SK-N-SH (cell line): ENCODE measurements at regions not wholly inside any gene's neighbourhood (a gene's known extent, or its start where the extent isn't known, plus 50 kb on each side); places are given as distances from the start of the nearest gene placed in this dataset.

ENCODE experiments used
- CTCF ChIA-PET: fragments of 300-600, 350-600 bp; formaldehyde crosslinking; extraction: SDS; loops from one replicate; lab custom pipeline; 2021; lab: Yijun Ruan, JAX
- POLR2A ChIA-PET: fragments of 350-600 bp; sonication (Branson Sonifier 250); formaldehyde crosslinking; extraction: SDS; loops from one replicate; lab custom pipeline; 2020; ENCODE audit warnings: antibody characterized with exemption, inconsistent platforms; lab: Yijun Ruan, JAX
- DNase-seq: peaks from one replicate; pipeline ENCODE4 v3.0.0; 2012
- H2AFZ ChIP-seq: fragments of 200-600 bp; sonication (generic); 2 replicates; pipeline ENCODE4 v1.8.1; 2016; ENCODE audit warnings: antibody characterized with exemption, mild to moderate bottlenecking, low read depth
- H3F3A ChIP-seq: fragments of 200-600 bp; sonication (generic); replicated peaks from 2 replicates; pipeline ENCODE3; 2016; ENCODE audit warnings: antibody characterized with exemption, mild to moderate bottlenecking; ENCODE audit not compliant: insufficient read depth
- H3K27ac ChIP-seq, 2 experiments: fragments of 200-500 bp in 1 of 2; fragments of 200-600 bp in 1 of 2; sonication (Bioruptor generic) in 1 of 2; sonication (generic), shearing (Covaris generic) in 1 of 2; 2 replicates each; pipeline versions ENCODE4 v1.5.1 to v1.6.1; 2014 to 2016; ENCODE audit warnings: low read depth in 2 of 2, inconsistent platforms in 1 of 2, low read length in 1 of 2, mild to moderate bottlenecking in 1 of 2, mixed read lengths in 1 of 2
- H3K27me3 ChIP-seq: fragments of 200-600 bp; sonication (generic), shearing (Covaris generic); 2 replicates; pipeline ENCODE4 v1.6.1; 2016; ENCODE audit warnings: mixed run types; ENCODE audit not compliant: insufficient read depth
- H3K36me3 ChIP-seq, 2 experiments: fragments of 200-500 bp in 1 of 2; fragments of 200-600 bp in 1 of 2; sonication (Bioruptor generic) in 1 of 2; sonication (generic) in 1 of 2; replicated peaks in 1 of 2; 2 replicates each; pipeline versions ENCODE3 to v1.5.1; 2014 to 2016; ENCODE audit warnings: low read length in 1 of 2, mild to moderate bottlenecking in 1 of 2; ENCODE audit not compliant: insufficient read depth in 2 of 2, control insufficient read depth in 1 of 2
- H3K4me1 ChIP-seq, 2 experiments: fragments of 200-500 bp in 1 of 2; fragments of 200-600 bp in 1 of 2; sonication (Bioruptor generic) in 1 of 2; sonication (generic), shearing (Covaris generic) in 1 of 2; 2 replicates each; pipeline versions ENCODE4 v1.5.1 to v1.6.1; 2014 to 2016; ENCODE audit warnings: low read depth in 1 of 2, low read length in 1 of 2, mixed run types in 1 of 2; ENCODE audit not compliant: insufficient read depth in 2 of 2, control insufficient read depth in 1 of 2
- H3K4me2 ChIP-seq: fragments of 200-600 bp; sonication (generic), shearing (Covaris generic); 2 replicates; pipeline ENCODE4 v1.6.1; 2017; ENCODE audit warnings: mixed run types
- H3K4me3 ChIP-seq, 2 experiments: fragments of 200-500 bp in 1 of 2; fragments of 200-600 bp in 1 of 2; sonication (Bioruptor generic) in 1 of 2; sonication (generic), shearing (Covaris generic) in 1 of 2; 2 replicates each; pipeline versions ENCODE4 v1.5.1 to v1.8.1; 2014 to 2016; ENCODE audit warnings: low read depth in 2 of 2, inconsistent platforms in 1 of 2, low read length in 1 of 2, mild to moderate bottlenecking in 1 of 2, mixed read lengths in 1 of 2, moderate library complexity in 1 of 2
- H3K79me2 ChIP-seq: fragments of 200-600 bp; sonication (generic); 2 replicates; pipeline ENCODE4 v1.8.1; 2017; ENCODE audit warnings: mild to moderate bottlenecking; ENCODE audit not compliant: insufficient read depth
- H3K9ac ChIP-seq: fragments of 200-600 bp; sonication (generic); 2 replicates; pipeline ENCODE4 v1.6.1; 2017; ENCODE audit warnings: mixed run types
- H3K9me2 ChIP-seq: fragments of 200-600 bp; sonication (generic); 2 replicates; pipeline ENCODE4 v1.6.1; 2017; ENCODE audit warnings: mixed run types
- H3K9me3 ChIP-seq: fragments of 200-600 bp; sonication (generic); 2 replicates; pipeline ENCODE4 v1.6.1; 2017; ENCODE audit warnings: mixed run types, mild to moderate bottlenecking, moderate library complexity
- H4K20me1 ChIP-seq: fragments of 200-600 bp; sonication (generic); 2 replicates; pipeline ENCODE4 v1.6.1; 2017; ENCODE audit warnings: mild to moderate bottlenecking, mixed run types; ENCODE audit not compliant: insufficient read depth
- ELF1 ChIP-seq: IDR thresholded peaks from 2 replicates; pipeline ENCODE4 v1.4.0; 2012
- FOXJ3 ChIP-seq: sonication (generic); formaldehyde crosslinking; IDR thresholded peaks from 2 replicates; pipeline ENCODE4 v1.5.1; 2020; ENCODE audit warnings: mild to moderate bottlenecking, missing genetic modification reagents
- GABPA ChIP-seq: IDR thresholded peaks from 2 replicates; pipeline ENCODE4 v1.4.0; 2012; ENCODE audit warnings: low read depth, mild to moderate bottlenecking
- GATA2 ChIP-seq: sonication (generic); formaldehyde crosslinking; IDR thresholded peaks from 2 replicates; pipeline ENCODE4 v1.5.0; 2020; ENCODE audit warnings: mild to moderate bottlenecking, missing genetic modification reagents
- JUND ChIP-seq: IDR thresholded peaks from 2 replicates; pipeline ENCODE4 v1.4.0; 2012
- MAX ChIP-seq: IDR thresholded peaks from 2 replicates; pipeline ENCODE4 v1.4.0; 2012; ENCODE audit warnings: low read depth
- MEF2A ChIP-seq: IDR thresholded peaks from 2 replicates; pipeline ENCODE4 v1.4.0; 2012; ENCODE audit warnings: low read depth, borderline replicate concordance
- MXI1 ChIP-seq: IDR thresholded peaks from 2 replicates; pipeline ENCODE4 v1.6.1; 2012; ENCODE audit warnings: mild to moderate bottlenecking, low read depth, low read length, improper control_type of control experiment
- RCOR1 ChIP-seq: fragments of 150-350 bp; IDR thresholded peaks from 2 replicates; pipeline ENCODE4 v1.6.1; 2017; ENCODE audit warnings: antibody characterized with exemption, low read length
- RFX5 ChIP-seq: IDR thresholded peaks from 2 replicates; pipeline ENCODE4 v1.6.1; 2012; ENCODE audit warnings: mild to moderate bottlenecking, improper control_type of control experiment, low read length
- RXRA ChIP-seq: IDR thresholded peaks from 2 replicates; pipeline ENCODE4 v1.4.0; 2012; ENCODE audit warnings: low read depth, mild to moderate bottlenecking, borderline replicate concordance
- TAF1 ChIP-seq: IDR thresholded peaks from 2 replicates; pipeline ENCODE4 v1.6.1; 2012; ENCODE audit warnings: low read depth, mild to moderate bottlenecking, low read length, moderate library complexity, borderline replicate concordance
- USF1 ChIP-seq: IDR thresholded peaks from 2 replicates; pipeline ENCODE4 v1.4.0; 2012; ENCODE audit warnings: low read depth, borderline replicate concordance
- ZBTB33 ChIP-seq: IDR thresholded peaks from 2 replicates; pipeline ENCODE4 v1.4.0; 2012; ENCODE audit warnings: low read depth, borderline replicate concordance
- WGBS: methylation state at CpG from one replicate; pipeline ENCODE4 v1.1.6; 2017; ENCODE audit warnings: low lambda C conversion rate; 5-methylcytosine and 5-hydroxymethylcytosine counted together

- H3K79me2 ChIP-seq = no peaks in the 10 kb centered on the region
- no peak overlapping the region for H3K4me3 ChIP-seq
- no peaks in the 10 kb centered on the region for H3K9me2 ChIP-seq
- no peak overlapping the region for H3K9ac ChIP-seq
- POLR2A ChIA-PET = no interaction called here
- no peak overlapping the region for H3K4me2 ChIP-seq
- H3K36me3 ChIP-seq = no peaks in the 10 kb centered on the region
- H3K9me3 ChIP-seq = no peaks in the 10 kb centered on the region
- H4K20me1 ChIP-seq = no peaks in the 10 kb centered on the region
- CTCF ChIA-PET = interaction anchor here (1.1 kb wide), 1 partner anchor 82 kb away, joined by 3 read pairs; no protein-coding TSS in a partner anchor
- H3K27me3 ChIP-seq = no peaks in the 10 kb centered on the region
- DNase-seq = no peak
- WGBS = 75% methylated on average over 1 of the region's 1 CpG
- H2AFZ ChIP-seq = no peak overlapping the region
- no peak for TF ChIP-seq RXRA
- no peak for TF ChIP-seq ELF1
- no peak for TF ChIP-seq RFX5
- TF ChIP-seq JUND = no peak
- no peak for TF ChIP-seq MAX
- TF ChIP-seq TAF1 = no peak
- TF ChIP-seq MXI1 = no peak
- no peaks in the 10 kb centered on the region for H3F3A ChIP-seq
- H3K27ac ChIP-seq = no peak overlapping the region
- no peaks in the 10 kb centered on the region for H3K4me1 ChIP-seq
These were observed 117.3 kb upstream of the SLC24A5 start for GRCh38 chr15:48003441-48003840.

GRCh38 chr15:48005077-48005476 lies 115.7 kb upstream of the SLC24A5 start:
- Histone ChIP-seq H3K27me3 (no peaks in the 10 kb centered on the region), H3K9me2 (no peaks in the 10 kb centered on the region), H3F3A (no peaks in the 10 kb centered on the region), H4K20me1 (no peaks in the 10 kb centered on the region), H3K27ac (no peak overlapping the region), H3K36me3 (no peaks in the 10 kb centered on the region), H3K4me3 (no peak overlapping the region), H3K79me2 (no peaks in the 10 kb centered on the region), H3K4me1 (no peaks in the 10 kb centered on the region), H2AFZ (no peak overlapping the region), H3K9me3 (no peaks in the 10 kb centered on the region), H3K9ac (no peak overlapping the region), H3K4me2 (no peak overlapping the region)
- DNase-seq = no peak
- ChIA-PET POLR2A (no interaction called here), CTCF (interaction anchor here (1.7 kb wide), 1 partner anchor 80 kb away, joined by 4 read pairs; no protein-coding TSS in a partner anchor)
- 23% methylated on average over 1 of the region's 1 CpG for WGBS
- no peak for TF ChIP-seq USF1
- no peak for TF ChIP-seq GABPA
- TF ChIP-seq MEF2A = no peak
- TF ChIP-seq GATA2 = no peak
- no peak for TF ChIP-seq ZBTB33
- TF ChIP-seq RCOR1 = no peak
- TF ChIP-seq MXI1 = no peak
- no peak for TF ChIP-seq FOXJ3 (CRISPR knock-in tag)
